ENCODE measurements at regions not wholly inside any gene's neighbourhood (a gene's known extent, or its start where the extent isn't known, plus 50 kb on each side); places are given as distances from the start of the nearest gene placed in this dataset.

DNA sequence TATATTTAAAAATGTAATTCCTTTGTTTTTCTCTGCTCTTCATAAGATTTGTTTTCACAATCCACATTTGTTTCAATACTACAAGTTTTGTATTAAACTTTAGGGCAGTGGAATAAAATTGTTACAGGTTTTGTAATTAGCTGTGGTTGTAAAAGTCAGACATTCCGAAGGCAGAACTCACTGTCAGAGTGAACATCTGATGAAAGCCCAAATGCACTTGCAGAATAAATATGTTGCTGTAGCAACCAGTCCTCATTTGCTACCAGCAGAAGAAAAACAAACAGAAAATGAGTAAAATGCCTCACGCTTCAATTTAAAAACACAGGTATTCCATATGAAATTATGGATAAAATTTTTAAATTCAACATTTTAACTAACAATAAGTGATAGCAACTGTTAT is 740.1 kb upstream of the FAM174A start:
- no peak overlapping the region for H3K4me3 ChIP-seq (replicated peaks in 1 of 2; ENCODE audit: low read depth in 1 of 2, low read length in 2 of 2)
- no peaks in the 10 kb centered on the region for H3K4me1 ChIP-seq (ENCODE audit: control insufficient read depth in 1 of 2, insufficient read depth in 2 of 2, low read length in 2 of 2)
- RAD21 ChIA-PET (ENCODE audit: low non-redundant PET in 1 of 2, low total read pairs in 2 of 2, uncharacterized antibody in 2 of 2, unreplicated experiment in 2 of 2), result no interaction called here
- H3K9me3 ChIP-seq (ENCODE audit: control insufficient read depth in 1 of 2, insufficient read depth in 1 of 2, low read depth in 1 of 2, low read length in 2 of 2), result no peaks in the 10 kb centered on the region
- POLR2A ChIA-PET, result no interaction called here
- no peaks in the 10 kb centered on the region for H4K20me1 ChIP-seq (ENCODE audit: insufficient read depth)
- BruUV-seq (replicated peaks), result no TSS peak
- H3K9ac ChIP-seq (ENCODE audit: low read length), result no peak overlapping the region
- H3K36me3 ChIP-seq (ENCODE audit: control insufficient read depth in 1 of 2, insufficient read depth in 2 of 2, low read length in 2 of 2), result no peaks in the 10 kb centered on the region
- H3K9me2 ChIP-seq (ENCODE audit: insufficient read depth), result no peaks in the 10 kb centered on the region
- intact Hi-C loops (cut with micrococcal nuclease), result no loop called here
- TF ChIP-seq SIN3A (IDR thresholded peaks at IDR 0.05; ENCODE audit: low read depth) (no peak), SRF (IDR thresholded peaks at IDR 0.05; ENCODE audit: low read depth) (no peak), POLR2A (IDR thresholded peaks at IDR 0.05; ENCODE audit: borderline replicate concordance, extremely low read depth, insufficient read depth, insufficient read length) (no peak), CEBPB (IDR thresholded peaks at IDR 0.05; ENCODE audit: low read depth) (no peak), YY1 (IDR thresholded peaks at IDR 0.05; ENCODE audit: extremely low read depth, insufficient replicate concordance, low read depth, low read length) (no peak), JUND (IDR thresholded peaks at IDR 0.05) (no peak), SP1 (IDR thresholded peaks at IDR 0.05; ENCODE audit: low read depth) (no peak), TCF7L2 (IDR thresholded peaks at IDR 0.05; ENCODE audit: borderline replicate concordance, extremely low read depth, insufficient read depth, insufficient read length) (no peak), ZFX (IDR thresholded peaks at IDR 0.05) (no peak), EGR1 (IDR thresholded peaks at IDR 0.05; ENCODE audit: low read depth) (no peak), ELF1 (IDR thresholded peaks at IDR 0.05; ENCODE audit: borderline replicate concordance, low read depth) (no peak), ZNF274 (IDR thresholded peaks at IDR 0.05; ENCODE audit: low read depth, low read length) (no peak), EZH2 (IDR thresholded peaks at IDR 0.05) (no peak), EZH2phosphoT487 (IDR thresholded peaks at IDR 0.05; ENCODE audit: borderline replicate concordance) (no peak), FOSL1 (IDR thresholded peaks at IDR 0.05; ENCODE audit: low read depth) (no peak)
- TF ChIP-seq, protein P1, sequence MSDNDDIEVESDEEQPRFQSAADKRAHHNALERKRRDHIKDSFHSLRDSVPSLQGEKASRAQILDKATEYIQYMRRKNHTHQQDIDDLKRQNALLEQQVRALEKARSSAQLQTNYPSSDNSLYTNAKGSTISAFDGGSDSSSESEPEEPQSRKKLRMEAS (IDR thresholded peaks at IDR 0.05), result no peak
- TF ChIP-seq, protein P2, sequence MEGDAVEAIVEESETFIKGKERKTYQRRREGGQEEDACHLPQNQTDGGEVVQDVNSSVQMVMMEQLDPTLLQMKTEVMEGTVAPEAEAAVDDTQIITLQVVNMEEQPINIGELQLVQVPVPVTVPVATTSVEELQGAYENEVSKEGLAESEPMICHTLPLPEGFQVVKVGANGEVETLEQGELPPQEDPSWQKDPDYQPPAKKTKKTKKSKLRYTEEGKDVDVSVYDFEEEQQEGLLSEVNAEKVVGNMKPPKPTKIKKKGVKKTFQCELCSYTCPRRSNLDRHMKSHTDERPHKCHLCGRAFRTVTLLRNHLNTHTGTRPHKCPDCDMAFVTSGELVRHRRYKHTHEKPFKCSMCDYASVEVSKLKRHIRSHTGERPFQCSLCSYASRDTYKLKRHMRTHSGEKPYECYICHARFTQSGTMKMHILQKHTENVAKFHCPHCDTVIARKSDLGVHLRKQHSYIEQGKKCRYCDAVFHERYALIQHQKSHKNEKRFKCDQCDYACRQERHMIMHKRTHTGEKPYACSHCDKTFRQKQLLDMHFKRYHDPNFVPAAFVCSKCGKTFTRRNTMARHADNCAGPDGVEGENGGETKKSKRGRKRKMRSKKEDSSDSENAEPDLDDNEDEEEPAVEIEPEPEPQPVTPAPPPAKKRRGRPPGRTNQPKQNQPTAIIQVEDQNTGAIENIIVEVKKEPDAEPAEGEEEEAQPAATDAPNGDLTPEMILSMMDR (IDR thresholded peaks at IDR 0.05 in 2 of 3, conservative IDR thresholded peaks at IDR 0.05 in 1 of 3; ENCODE audit: borderline replicate concordance in 1 of 3, insufficient read depth in 1 of 3, low read depth in 2 of 3, low read length in 2 of 3), result no peak
- TF ChIP-seq, protein P3, sequence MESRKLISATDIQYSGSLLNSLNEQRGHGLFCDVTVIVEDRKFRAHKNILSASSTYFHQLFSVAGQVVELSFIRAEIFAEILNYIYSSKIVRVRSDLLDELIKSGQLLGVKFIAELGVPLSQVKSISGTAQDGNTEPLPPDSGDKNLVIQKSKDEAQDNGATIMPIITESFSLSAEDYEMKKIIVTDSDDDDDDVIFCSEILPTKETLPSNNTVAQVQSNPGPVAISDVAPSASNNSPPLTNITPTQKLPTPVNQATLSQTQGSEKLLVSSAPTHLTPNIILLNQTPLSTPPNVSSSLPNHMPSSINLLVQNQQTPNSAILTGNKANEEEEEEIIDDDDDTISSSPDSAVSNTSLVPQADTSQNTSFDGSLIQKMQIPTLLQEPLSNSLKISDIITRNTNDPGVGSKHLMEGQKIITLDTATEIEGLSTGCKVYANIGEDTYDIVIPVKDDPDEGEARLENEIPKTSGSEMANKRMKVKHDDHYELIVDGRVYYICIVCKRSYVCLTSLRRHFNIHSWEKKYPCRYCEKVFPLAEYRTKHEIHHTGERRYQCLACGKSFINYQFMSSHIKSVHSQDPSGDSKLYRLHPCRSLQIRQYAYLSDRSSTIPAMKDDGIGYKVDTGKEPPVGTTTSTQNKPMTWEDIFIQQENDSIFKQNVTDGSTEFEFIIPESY (IDR thresholded peaks at IDR 0.05; ENCODE audit: extremely low read depth, insufficient replicate concordance, low read length), result no peak
- no peaks in the 10 kb centered on the region for H3K79me2 ChIP-seq (ENCODE audit: insufficient read depth, low read length)
- ATAC-seq, result no peak
- H3K4me2 ChIP-seq (ENCODE audit: low read length), result no peak overlapping the region
- CTCF ChIA-PET, result no interaction called here
- no peaks in the 10 kb centered on the region for H3K27me3 ChIP-seq (ENCODE audit: insufficient read depth, low read length)
- H3K27ac ChIP-seq (ENCODE audit: low read depth, low read length), result no peak overlapping the region
- H2AFZ ChIP-seq (ENCODE audit: low read depth, low read length, poor library complexity, severe bottlenecking), result no peak overlapping the region
- DNase-seq (ENCODE audit: low read depth, low spot score), result no peak
